ENCODE measurements at regions not wholly inside any gene's neighbourhood (a gene's known extent, or its start where the extent isn't known, plus 50 kb on each side); places are given as distances from the start of the nearest gene placed in this dataset.

DNA sequence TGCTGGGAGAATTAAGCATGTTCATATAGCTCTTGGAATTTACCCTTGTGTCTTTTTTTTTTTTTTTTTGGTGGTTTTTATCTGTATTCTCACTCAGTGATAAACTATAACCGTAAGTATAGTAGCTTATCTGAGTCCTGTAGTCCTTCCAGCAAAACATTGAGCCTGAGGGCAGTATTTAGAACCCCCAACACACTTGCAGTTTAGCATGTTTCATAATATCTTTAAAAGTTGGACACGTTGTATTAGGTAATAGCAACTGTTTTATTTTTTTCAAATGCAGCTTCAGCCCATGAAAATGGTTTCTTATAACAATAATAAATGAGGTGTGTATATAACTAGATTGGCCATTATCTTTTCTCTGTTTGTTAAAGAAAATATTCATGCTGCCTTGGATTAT, 603.5 kb upstream of the HS6ST1 start:
- ChIA-PET POLR2A (no interaction called here), CTCF (ENCODE audit: low intra/inter-chr PET ratio) (no interaction called here)
- no peak overlapping the region for H3K9ac ChIP-seq (ENCODE audit: insufficient read depth in 1 of 2, low read depth in 2 of 2, low read length in 2 of 2)
- 0% methylated on average over 2 of the region's 2 CpGs for WGBS (ENCODE audit: insufficient coverage, low coverage, missing lambda C conversion rate)
- FAIRE-seq (no peak), ATAC-seq (no peak), DNase-seq (ENCODE audit: extremely low read depth in 1 of 4, low spot score in 3 of 4) (no peak)
- in situ Hi-C loops (cut with MboI): no loop called here
- no peaks in the 10 kb centered on the region for H3K79me2 ChIP-seq (ENCODE audit: control insufficient read depth, insufficient read depth, low read length)
- no peaks in the 10 kb centered on the region for H4K20me1 ChIP-seq (replicated peaks; ENCODE audit: control insufficient read depth, insufficient read depth, low read length)
- H3K9me3 ChIP-seq (replicated peaks; ENCODE audit: control insufficient read depth, insufficient read depth, low read depth, low read length): no peaks in the 10 kb centered on the region
- H3K4me3 ChIP-seq: no peak overlapping the region
- H3K27me3 ChIP-seq (ENCODE audit: control insufficient read depth in 2 of 2, insufficient read depth in 2 of 2, low read length in 2 of 2): no peaks in the 10 kb centered on the region
- BruUV-seq (replicated peaks): no TSS peak
- no peaks in the 10 kb centered on the region for H3K36me3 ChIP-seq (ENCODE audit: control insufficient read depth, insufficient read depth, low read length)
- no peaks in the 10 kb centered on the region for H3K4me1 ChIP-seq (replicated peaks in 1 of 2; ENCODE audit: control insufficient read depth in 2 of 2, insufficient read depth in 2 of 2, low read length in 2 of 2)
- H3K27ac ChIP-seq (ENCODE audit: extremely low read depth, low read depth, low read length): no peak overlapping the region
- intact Hi-C loops (cut with micrococcal nuclease): no loop called here
- no peak overlapping the region for H3K4me2 ChIP-seq (ENCODE audit: insufficient read depth, low read length)
- no peak overlapping the region for H2AFZ ChIP-seq (ENCODE audit: low read depth, low read length)
- no peaks in the 10 kb centered on the region for H3K9me1 ChIP-seq (ENCODE audit: control insufficient read depth, insufficient read depth, low read length)
- TF ChIP-seq, protein P1, sequence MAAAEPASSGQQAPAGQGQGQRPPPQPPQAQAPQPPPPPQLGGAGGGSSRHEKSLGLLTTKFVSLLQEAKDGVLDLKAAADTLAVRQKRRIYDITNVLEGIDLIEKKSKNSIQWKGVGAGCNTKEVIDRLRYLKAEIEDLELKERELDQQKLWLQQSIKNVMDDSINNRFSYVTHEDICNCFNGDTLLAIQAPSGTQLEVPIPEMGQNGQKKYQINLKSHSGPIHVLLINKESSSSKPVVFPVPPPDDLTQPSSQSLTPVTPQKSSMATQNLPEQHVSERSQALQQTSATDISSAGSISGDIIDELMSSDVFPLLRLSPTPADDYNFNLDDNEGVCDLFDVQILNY (CRISPR knock-in tag; IDR thresholded peaks at IDR 0.05): no peak
- TF ChIP-seq, protein P2, sequence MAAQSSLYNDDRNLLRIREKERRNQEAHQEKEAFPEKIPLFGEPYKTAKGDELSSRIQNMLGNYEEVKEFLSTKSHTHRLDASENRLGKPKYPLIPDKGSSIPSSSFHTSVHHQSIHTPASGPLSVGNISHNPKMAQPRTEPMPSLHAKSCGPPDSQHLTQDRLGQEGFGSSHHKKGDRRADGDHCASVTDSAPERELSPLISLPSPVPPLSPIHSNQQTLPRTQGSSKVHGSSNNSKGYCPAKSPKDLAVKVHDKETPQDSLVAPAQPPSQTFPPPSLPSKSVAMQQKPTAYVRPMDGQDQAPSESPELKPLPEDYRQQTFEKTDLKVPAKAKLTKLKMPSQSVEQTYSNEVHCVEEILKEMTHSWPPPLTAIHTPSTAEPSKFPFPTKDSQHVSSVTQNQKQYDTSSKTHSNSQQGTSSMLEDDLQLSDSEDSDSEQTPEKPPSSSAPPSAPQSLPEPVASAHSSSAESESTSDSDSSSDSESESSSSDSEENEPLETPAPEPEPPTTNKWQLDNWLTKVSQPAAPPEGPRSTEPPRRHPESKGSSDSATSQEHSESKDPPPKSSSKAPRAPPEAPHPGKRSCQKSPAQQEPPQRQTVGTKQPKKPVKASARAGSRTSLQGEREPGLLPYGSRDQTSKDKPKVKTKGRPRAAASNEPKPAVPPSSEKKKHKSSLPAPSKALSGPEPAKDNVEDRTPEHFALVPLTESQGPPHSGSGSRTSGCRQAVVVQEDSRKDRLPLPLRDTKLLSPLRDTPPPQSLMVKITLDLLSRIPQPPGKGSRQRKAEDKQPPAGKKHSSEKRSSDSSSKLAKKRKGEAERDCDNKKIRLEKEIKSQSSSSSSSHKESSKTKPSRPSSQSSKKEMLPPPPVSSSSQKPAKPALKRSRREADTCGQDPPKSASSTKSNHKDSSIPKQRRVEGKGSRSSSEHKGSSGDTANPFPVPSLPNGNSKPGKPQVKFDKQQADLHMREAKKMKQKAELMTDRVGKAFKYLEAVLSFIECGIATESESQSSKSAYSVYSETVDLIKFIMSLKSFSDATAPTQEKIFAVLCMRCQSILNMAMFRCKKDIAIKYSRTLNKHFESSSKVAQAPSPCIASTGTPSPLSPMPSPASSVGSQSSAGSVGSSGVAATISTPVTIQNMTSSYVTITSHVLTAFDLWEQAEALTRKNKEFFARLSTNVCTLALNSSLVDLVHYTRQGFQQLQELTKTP (IDR thresholded peaks at IDR 0.05; ENCODE audit: low read depth in 1 of 2, partially characterized antibody in 2 of 2): no peak
- TF ChIP-seq, protein P3, sequence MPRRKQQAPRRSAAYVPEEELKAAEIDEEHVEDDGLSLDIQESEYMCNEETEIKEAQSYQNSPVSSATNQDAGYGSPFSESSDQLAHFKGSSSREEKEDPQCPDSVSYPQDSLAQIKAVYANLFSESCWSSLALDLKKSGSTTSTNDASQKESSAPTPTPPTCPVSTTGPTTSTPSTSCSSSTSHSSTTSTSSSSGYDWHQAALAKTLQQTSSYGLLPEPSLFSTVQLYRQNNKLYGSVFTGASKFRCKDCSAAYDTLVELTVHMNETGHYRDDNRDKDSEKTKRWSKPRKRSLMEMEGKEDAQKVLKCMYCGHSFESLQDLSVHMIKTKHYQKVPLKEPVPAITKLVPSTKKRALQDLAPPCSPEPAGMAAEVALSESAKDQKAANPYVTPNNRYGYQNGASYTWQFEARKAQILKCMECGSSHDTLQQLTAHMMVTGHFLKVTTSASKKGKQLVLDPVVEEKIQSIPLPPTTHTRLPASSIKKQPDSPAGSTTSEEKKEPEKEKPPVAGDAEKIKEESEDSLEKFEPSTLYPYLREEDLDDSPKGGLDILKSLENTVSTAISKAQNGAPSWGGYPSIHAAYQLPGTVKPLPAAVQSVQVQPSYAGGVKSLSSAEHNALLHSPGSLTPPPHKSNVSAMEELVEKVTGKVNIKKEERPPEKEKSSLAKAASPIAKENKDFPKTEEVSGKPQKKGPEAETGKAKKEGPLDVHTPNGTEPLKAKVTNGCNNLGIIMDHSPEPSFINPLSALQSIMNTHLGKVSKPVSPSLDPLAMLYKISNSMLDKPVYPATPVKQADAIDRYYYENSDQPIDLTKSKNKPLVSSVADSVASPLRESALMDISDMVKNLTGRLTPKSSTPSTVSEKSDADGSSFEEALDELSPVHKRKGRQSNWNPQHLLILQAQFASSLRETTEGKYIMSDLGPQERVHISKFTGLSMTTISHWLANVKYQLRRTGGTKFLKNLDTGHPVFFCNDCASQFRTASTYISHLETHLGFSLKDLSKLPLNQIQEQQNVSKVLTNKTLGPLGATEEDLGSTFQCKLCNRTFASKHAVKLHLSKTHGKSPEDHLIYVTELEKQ (CRISPR knock-in tag; IDR thresholded peaks at IDR 0.05): no peak
- TF ChIP-seq TCF3 (CRISPR knock-in tag; IDR thresholded peaks at IDR 0.05) (no peak), SMAD1 (IDR thresholded peaks at IDR 0.05; ENCODE audit: low read depth, low read length, partially characterized antibody) (no peak), ZNF583 (CRISPR knock-in tag; IDR thresholded peaks at IDR 0.05) (no peak), KDM5B (IDR thresholded peaks at IDR 0.05; ENCODE audit: insufficient replicate concordance, low read depth, low read length) (no peak), TAF15 (IDR thresholded peaks at IDR 0.05; ENCODE audit: low read depth, low read length) (no peak), SAFB (IDR thresholded peaks at IDR 0.05; ENCODE audit: borderline replicate concordance, low read depth, low read length) (no peak), PTRF (tag; IDR thresholded peaks at IDR 0.05) (no peak), TCF7 (IDR thresholded peaks at IDR 0.05; ENCODE audit: borderline replicate concordance) (no peak)
- TF ChIP-seq, protein P4, sequence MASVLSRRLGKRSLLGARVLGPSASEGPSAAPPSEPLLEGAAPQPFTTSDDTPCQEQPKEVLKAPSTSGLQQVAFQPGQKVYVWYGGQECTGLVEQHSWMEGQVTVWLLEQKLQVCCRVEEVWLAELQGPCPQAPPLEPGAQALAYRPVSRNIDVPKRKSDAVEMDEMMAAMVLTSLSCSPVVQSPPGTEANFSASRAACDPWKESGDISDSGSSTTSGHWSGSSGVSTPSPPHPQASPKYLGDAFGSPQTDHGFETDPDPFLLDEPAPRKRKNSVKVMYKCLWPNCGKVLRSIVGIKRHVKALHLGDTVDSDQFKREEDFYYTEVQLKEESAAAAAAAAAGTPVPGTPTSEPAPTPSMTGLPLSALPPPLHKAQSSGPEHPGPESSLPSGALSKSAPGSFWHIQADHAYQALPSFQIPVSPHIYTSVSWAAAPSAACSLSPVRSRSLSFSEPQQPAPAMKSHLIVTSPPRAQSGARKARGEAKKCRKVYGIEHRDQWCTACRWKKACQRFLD (CRISPR knock-in tag; IDR thresholded peaks at IDR 0.05): no peak
- TF ChIP-seq, protein P5, sequence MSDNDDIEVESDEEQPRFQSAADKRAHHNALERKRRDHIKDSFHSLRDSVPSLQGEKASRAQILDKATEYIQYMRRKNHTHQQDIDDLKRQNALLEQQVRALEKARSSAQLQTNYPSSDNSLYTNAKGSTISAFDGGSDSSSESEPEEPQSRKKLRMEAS (CRISPR knock-in tag; IDR thresholded peaks at IDR 0.05): no peak
